ENCODE measurements at regions not wholly inside any gene's neighbourhood (a gene's known extent, or its start where the extent isn't known, plus 50 kb on each side); places are given as distances from the start of the nearest gene placed in this dataset.

DNA sequence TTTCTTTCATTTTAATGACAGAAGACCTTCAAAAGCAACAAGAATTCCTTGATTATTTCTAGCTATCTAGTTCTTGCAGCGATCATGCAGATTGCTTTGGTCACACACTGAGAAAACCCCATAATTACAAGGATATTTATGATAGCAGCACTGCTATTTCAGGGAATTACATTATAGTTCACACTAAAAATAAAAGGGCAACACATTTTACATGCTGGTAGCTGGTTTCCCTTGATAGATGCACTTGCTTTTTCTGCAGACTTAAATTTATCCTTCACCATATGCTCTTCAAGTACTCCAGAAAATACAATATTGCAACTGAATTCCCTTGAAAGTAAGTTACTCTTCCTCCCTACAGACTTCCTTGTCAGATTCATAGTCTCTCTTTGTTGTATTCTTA lies 751.1 kb downstream of the CCDC85A start:
- FAIRE-seq (no peak), DNase-seq (ENCODE audit: low read depth, low spot score) (no peak)
- Histone ChIP-seq H4K20me1 (replicated peaks; ENCODE audit: control insufficient read depth, extremely low read depth, insufficient read depth, low read length) (no peaks in the 10 kb centered on the region), H3K79me2 (ENCODE audit: control insufficient read depth, insufficient read depth, low read length) (no peaks in the 10 kb centered on the region), H2AFZ (ENCODE audit: low read depth, low read length) (no peak overlapping the region), H3K27me3 (ENCODE audit: control insufficient read depth in 2 of 2, insufficient read depth in 2 of 2, low read length in 2 of 2) (no peaks in the 10 kb centered on the region), H3K36me3 (ENCODE audit: control insufficient read depth in 2 of 2, extremely low read depth in 1 of 2, insufficient read depth in 2 of 2, low read length in 2 of 2) (no peaks in the 10 kb centered on the region), H3K4me2 (ENCODE audit: insufficient read depth, low read length) (no peak overlapping the region), H3K9ac (replicated peaks; ENCODE audit: extremely low read depth, insufficient read depth, low read length) (no peak overlapping the region), H3K9me3 (replicated peaks; ENCODE audit: control insufficient read depth, insufficient read depth, low read length) (no peaks in the 10 kb centered on the region), H3K4me3 (replicated peaks in 1 of 3; ENCODE audit: insufficient read depth in 1 of 3, low read depth in 1 of 3, low read length in 3 of 3) (no peak overlapping the region), H3K4me1 (ENCODE audit: control insufficient read depth, extremely low read depth, insufficient read depth, low read length) (no peaks in the 10 kb centered on the region), H3K27ac (ENCODE audit: insufficient read depth, low read depth, low read length) (no peak overlapping the region), H3K9me1 (replicated peaks; ENCODE audit: control insufficient read depth, extremely low read depth, insufficient read depth, low read length) (no peaks in the 10 kb centered on the region)
- intact Hi-C loops (cut with micrococcal nuclease), result no loop called here
- TF ChIP-seq GATA2 (IDR thresholded peaks at IDR 0.05; ENCODE audit: insufficient read depth, insufficient read length, low read depth, low read length) (no peak), POLR2A (IDR thresholded peaks at IDR 0.05; ENCODE audit: low read depth, low read length) (no peak), MYC (IDR thresholded peaks at IDR 0.05; ENCODE audit: low read depth, low read length) (no peak), POLR2AphosphoS5 (IDR thresholded peaks at IDR 0.05; ENCODE audit: insufficient read depth, low read depth, low read length) (no peak), JUN (IDR thresholded peaks at IDR 0.05; ENCODE audit: borderline replicate concordance, insufficient read depth, insufficient read length, low read depth) (no peak), EZH2 (IDR thresholded peaks at IDR 0.05; ENCODE audit: borderline replicate concordance, low read depth, low read length, severe bottlenecking) (no peak), FOS (IDR thresholded peaks at IDR 0.05; ENCODE audit: borderline replicate concordance, insufficient read depth, low read length) (no peak)
- TF ChIP-seq, protein P1, sequence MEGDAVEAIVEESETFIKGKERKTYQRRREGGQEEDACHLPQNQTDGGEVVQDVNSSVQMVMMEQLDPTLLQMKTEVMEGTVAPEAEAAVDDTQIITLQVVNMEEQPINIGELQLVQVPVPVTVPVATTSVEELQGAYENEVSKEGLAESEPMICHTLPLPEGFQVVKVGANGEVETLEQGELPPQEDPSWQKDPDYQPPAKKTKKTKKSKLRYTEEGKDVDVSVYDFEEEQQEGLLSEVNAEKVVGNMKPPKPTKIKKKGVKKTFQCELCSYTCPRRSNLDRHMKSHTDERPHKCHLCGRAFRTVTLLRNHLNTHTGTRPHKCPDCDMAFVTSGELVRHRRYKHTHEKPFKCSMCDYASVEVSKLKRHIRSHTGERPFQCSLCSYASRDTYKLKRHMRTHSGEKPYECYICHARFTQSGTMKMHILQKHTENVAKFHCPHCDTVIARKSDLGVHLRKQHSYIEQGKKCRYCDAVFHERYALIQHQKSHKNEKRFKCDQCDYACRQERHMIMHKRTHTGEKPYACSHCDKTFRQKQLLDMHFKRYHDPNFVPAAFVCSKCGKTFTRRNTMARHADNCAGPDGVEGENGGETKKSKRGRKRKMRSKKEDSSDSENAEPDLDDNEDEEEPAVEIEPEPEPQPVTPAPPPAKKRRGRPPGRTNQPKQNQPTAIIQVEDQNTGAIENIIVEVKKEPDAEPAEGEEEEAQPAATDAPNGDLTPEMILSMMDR (IDR thresholded peaks at IDR 0.05; ENCODE audit: extremely low read depth in 1 of 2, insufficient read depth in 1 of 2, low read depth in 1 of 2, low read length in 2 of 2), result no peak
- TF ChIP-seq, protein P2, sequence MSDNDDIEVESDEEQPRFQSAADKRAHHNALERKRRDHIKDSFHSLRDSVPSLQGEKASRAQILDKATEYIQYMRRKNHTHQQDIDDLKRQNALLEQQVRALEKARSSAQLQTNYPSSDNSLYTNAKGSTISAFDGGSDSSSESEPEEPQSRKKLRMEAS (IDR thresholded peaks at IDR 0.05; ENCODE audit: insufficient read depth, insufficient read length), result no peak
- dilution Hi-C loops (cut with MboI; ENCODE audit: extremely low pct_ligation_motif_present, low sequenced_read_pairs), result no loop called here
- CTCF ChIA-PET, result no interaction called here
- no TSS peak for BruUV-seq (replicated peaks)
- POLR2A ChIA-PET, result no interaction called here

Measured in endothelial cell of umbilical vein (primary cell).